Neural progenitor cell (in vitro differentiated cells): ENCODE measurements at regions not wholly inside any gene's neighbourhood (a gene's known extent, or its start where the extent isn't known, plus 50 kb on each side); places are given as distances from the start of the nearest gene placed in this dataset.

Source experiments
- DNase-seq: peaks from one replicate; pipeline ENCODE4 v3.0.0-alpha.2; 2016; ENCODE audit warnings: low spot score
- H2AFZ ChIP-seq: fragments of 200-600 bp; sonication (generic); replicated peaks from 2 replicates; pipeline ENCODE4 v1.6.1; 2016; ENCODE audit warnings: antibody characterized with exemption
- H3F3A ChIP-seq: fragments of 200-600 bp; sonication (generic); 2 replicates; pipeline ENCODE4 v1.6.1; 2016; ENCODE audit warnings: antibody characterized with exemption, low read depth
- H3K27ac ChIP-seq: fragments of 200-600 bp; sonication (generic); 2 replicates; pipeline ENCODE4 v1.5.1; 2016; ENCODE audit warnings: mild to moderate bottlenecking
- H3K27me3 ChIP-seq: fragments of 200-600 bp; sonication (generic); 2 replicates; pipeline ENCODE4 v1.6.1; 2016; ENCODE audit warnings: mild to moderate bottlenecking, moderate library complexity
- H3K36me3 ChIP-seq: fragments of 200-600 bp; sonication (generic); 2 replicates; pipeline ENCODE4 v1.5.1; 2016
- H3K4me1 ChIP-seq: fragments of 200-600 bp; sonication (generic); 2 replicates; pipeline ENCODE4 v1.6.1; 2016; ENCODE audit warnings: mixed run types
- H3K4me2 ChIP-seq: fragments of 200-600 bp; sonication (generic); 2 replicates; pipeline ENCODE4 v1.6.1; 2016
- H3K4me3 ChIP-seq: fragments of 200-600 bp; sonication (generic); 2 replicates; pipeline ENCODE4 v1.5.1; 2016
- H3K79me2 ChIP-seq: fragments of 200-600 bp; sonication (generic); 2 replicates; pipeline ENCODE4 v1.6.1; 2016; ENCODE audit warnings: low read depth
- H3K9ac ChIP-seq: fragments of 200-600 bp; sonication (generic); 2 replicates; pipeline ENCODE4 v1.6.1; 2016
- H3K9me3 ChIP-seq: fragments of 200-600 bp; sonication (generic); 2 replicates; pipeline ENCODE4 v1.5.1; 2016; ENCODE audit warnings: low read depth
- H4K20me1 ChIP-seq: fragments of 200-600 bp; sonication (generic); 2 replicates; pipeline ENCODE4 v1.6.1; 2016; ENCODE audit warnings: low read depth
- H3K27ac Mint-ChIP-seq: 3 replicates; pipeline ENCODE4 v1.8.0; 2021; ENCODE audit warnings: mixed read lengths
- H3K27me3 Mint-ChIP-seq: 2 replicates; pipeline ENCODE4 v1.8.0; 2022; ENCODE audit warnings: low read depth, mild to moderate bottlenecking, inconsistent platforms, moderate library complexity, mixed read lengths; ENCODE audit not compliant: insufficient read depth
- H3K36me3 Mint-ChIP-seq: 3 replicates; pipeline ENCODE4 v1.8.0; 2021; ENCODE audit warnings: mixed read lengths
- H3K4me1 Mint-ChIP-seq: 3 replicates; pipeline ENCODE4 v1.8.0; 2021; ENCODE audit warnings: mixed read lengths
- H3K4me3 Mint-ChIP-seq: 3 replicates; pipeline ENCODE4 v1.8.0; 2021; ENCODE audit warnings: mild to moderate bottlenecking, moderate library complexity, mixed read lengths
- H3K9me3 Mint-ChIP-seq: 3 replicates; pipeline ENCODE4 v1.8.0; 2020; ENCODE audit warnings: mixed read lengths
- EZH2 ChIP-seq: fragments of 200-600 bp; sonication (generic); IDR thresholded peaks from 2 replicates; pipeline ENCODE4 v1.6.1; 2017; ENCODE audit warnings: antibody characterized with exemption, mild to moderate bottlenecking, moderate library complexity
- EZH2phosphoT487 ChIP-seq: fragments of 200-600 bp; sonication (generic); IDR thresholded peaks from 2 replicates; pipeline ENCODE4 v1.6.1; 2017; ENCODE audit warnings: antibody characterized with exemption
- TF ChIP-seq, protein P1 (sequence below): fragments of 200-600 bp; sonication (generic); IDR thresholded peaks from 2 replicates; pipeline ENCODE4 v1.5.1; 2017; ENCODE audit warnings: antibody characterized with exemption, mild to moderate bottlenecking

GRCh38 chr13:99893567-99893966, 78.0 kb downstream of the ZIC5 start:
- TF ChIP-seq, protein P1, sequence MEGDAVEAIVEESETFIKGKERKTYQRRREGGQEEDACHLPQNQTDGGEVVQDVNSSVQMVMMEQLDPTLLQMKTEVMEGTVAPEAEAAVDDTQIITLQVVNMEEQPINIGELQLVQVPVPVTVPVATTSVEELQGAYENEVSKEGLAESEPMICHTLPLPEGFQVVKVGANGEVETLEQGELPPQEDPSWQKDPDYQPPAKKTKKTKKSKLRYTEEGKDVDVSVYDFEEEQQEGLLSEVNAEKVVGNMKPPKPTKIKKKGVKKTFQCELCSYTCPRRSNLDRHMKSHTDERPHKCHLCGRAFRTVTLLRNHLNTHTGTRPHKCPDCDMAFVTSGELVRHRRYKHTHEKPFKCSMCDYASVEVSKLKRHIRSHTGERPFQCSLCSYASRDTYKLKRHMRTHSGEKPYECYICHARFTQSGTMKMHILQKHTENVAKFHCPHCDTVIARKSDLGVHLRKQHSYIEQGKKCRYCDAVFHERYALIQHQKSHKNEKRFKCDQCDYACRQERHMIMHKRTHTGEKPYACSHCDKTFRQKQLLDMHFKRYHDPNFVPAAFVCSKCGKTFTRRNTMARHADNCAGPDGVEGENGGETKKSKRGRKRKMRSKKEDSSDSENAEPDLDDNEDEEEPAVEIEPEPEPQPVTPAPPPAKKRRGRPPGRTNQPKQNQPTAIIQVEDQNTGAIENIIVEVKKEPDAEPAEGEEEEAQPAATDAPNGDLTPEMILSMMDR: no peak
- TF ChIP-seq EZH2: no peak
- TF ChIP-seq EZH2phosphoT487: no peak

DNA sequence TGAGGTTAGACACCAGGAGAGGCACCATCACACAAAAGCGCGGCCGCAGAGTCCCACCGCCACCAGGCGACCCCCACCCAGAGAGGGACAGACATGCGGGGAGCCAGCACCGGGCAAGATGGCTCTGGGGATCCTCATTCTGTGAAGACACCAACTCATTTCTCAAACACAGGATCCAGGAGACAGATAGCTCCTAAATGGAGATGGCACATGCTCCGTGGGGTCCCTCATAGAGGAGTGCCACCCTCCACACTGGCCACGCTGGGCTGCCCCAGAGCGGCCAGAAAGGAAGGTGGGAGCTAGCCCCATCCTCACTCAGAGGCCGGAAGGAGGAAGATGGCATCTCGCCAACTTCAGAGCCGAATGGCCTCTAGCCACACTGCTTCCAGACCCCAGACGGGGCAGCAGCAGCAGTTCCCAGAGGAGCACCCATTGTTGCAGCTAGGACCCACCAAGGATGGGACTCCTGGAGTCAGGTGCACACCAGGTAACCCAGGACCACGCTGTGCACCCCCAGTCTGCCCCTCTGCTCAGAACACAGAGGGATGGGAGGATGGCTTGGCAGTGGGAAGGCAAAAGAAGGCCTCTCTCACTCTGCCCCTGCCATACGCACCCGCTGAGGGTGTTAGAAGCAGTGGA, 78.6 kb downstream of the ZIC5 start:
- Histone ChIP-seq H3K9ac (no peak overlapping the region), H3K27me3 (peaks cover 19% of the 10 kb centered on the region), H2AFZ (no peak overlapping the region), H3K4me2 (peak overlapping the region; percentile 71), H3K4me3 (peak overlapping the region; percentile 26), H3K27ac (peak overlapping the region; percentile 79), H3K9me3 (no peaks in the 10 kb centered on the region), H3F3A (peaks cover 57% of the 10 kb centered on the region), H3K36me3 (no peaks in the 10 kb centered on the region), H3K4me1 (peaks cover 49% of the 10 kb centered on the region), H4K20me1 (no peaks in the 10 kb centered on the region), H3K79me2 (no peaks in the 10 kb centered on the region)
- peaks cover 52% of the 10 kb centered on the region for H3K4me1 Mint-ChIP-seq
- TF ChIP-seq EZH2phosphoT487: no peak
- no peak for TF ChIP-seq EZH2
- TF ChIP-seq, protein P1: no peak
- peaks cover 11% of the 10 kb centered on the region for H3K27me3 Mint-ChIP-seq
- peak overlapping the region; percentile 54 for H3K4me3 Mint-ChIP-seq
- peaks cover 44% of the 10 kb centered on the region for H3K36me3 Mint-ChIP-seq
- H3K27ac Mint-ChIP-seq: peak overlapping the region; percentile 74
- DNase-seq: peak; percentile 42
- peaks cover 21% of the 10 kb centered on the region for H3K9me3 Mint-ChIP-seq

More at GRCh38 chr13:99893567-99893966, 78.0 kb downstream of the ZIC5 start:
- Mint-ChIP-seq H3K27ac (peak overlapping the region; percentile 31), H3K36me3 (peaks cover 44% of the 10 kb centered on the region), H3K27me3 (peaks cover 11% of the 10 kb centered on the region), H3K4me3 (no peak overlapping the region), H3K9me3 (peaks cover 21% of the 10 kb centered on the region), H3K4me1 (peaks cover 58% of the 10 kb centered on the region)
- H2AFZ ChIP-seq: no peak overlapping the region
- H3K9me3 ChIP-seq: no peaks in the 10 kb centered on the region
- DNase-seq: no peak
- H3K4me2 ChIP-seq: no peak overlapping the region
- no peak overlapping the region for H3K27ac ChIP-seq
- H3K36me3 ChIP-seq: no peaks in the 10 kb centered on the region
- H3K4me1 ChIP-seq: peaks cover 55% of the 10 kb centered on the region
- H3K9ac ChIP-seq: no peak overlapping the region
- no peak overlapping the region for H3K4me3 ChIP-seq
- H3K27me3 ChIP-seq: peaks cover 19% of the 10 kb centered on the region
- no peaks in the 10 kb centered on the region for H3K79me2 ChIP-seq
- peaks cover 63% of the 10 kb centered on the region for H3F3A ChIP-seq
- no peaks in the 10 kb centered on the region for H4K20me1 ChIP-seq

- peaks cover 48% of the 10 kb centered on the region for H3K36me3 Mint-ChIP-seq
- peak overlapping the region; percentile 66 for H3K4me3 Mint-ChIP-seq
- H3K4me1 ChIP-seq: peaks cover 47% of the 10 kb centered on the region
- peak overlapping the region; percentile 79 for H3K27ac ChIP-seq
- H3K9me3 Mint-ChIP-seq: peaks cover 21% of the 10 kb centered on the region
- H3K9ac ChIP-seq: no peak overlapping the region
- TF ChIP-seq EZH2phosphoT487: peak; percentile 24
- TF ChIP-seq, protein P1: no peak
- no peaks in the 10 kb centered on the region for H3K36me3 ChIP-seq
- H3K9me3 ChIP-seq: no peaks in the 10 kb centered on the region
- peak overlapping the region; percentile 71 for H3K4me2 ChIP-seq
- H3K4me1 Mint-ChIP-seq: peaks cover 48% of the 10 kb centered on the region
- peaks cover 51% of the 10 kb centered on the region for H3F3A ChIP-seq
- no peaks in the 10 kb centered on the region for H4K20me1 ChIP-seq
- peaks cover 19% of the 10 kb centered on the region for H3K27me3 ChIP-seq
- no peak overlapping the region for H2AFZ ChIP-seq
- H3K79me2 ChIP-seq: no peaks in the 10 kb centered on the region
- H3K27me3 Mint-ChIP-seq: peaks cover 8% of the 10 kb centered on the region
- peak overlapping the region; percentile 26 for H3K4me3 ChIP-seq
- H3K27ac Mint-ChIP-seq: peak overlapping the region; percentile 74
- peak; percentile 82 for DNase-seq
Observed at GRCh38 chr13:99892196-99892613, 79.4 kb downstream of the ZIC5 start.
